HG03575 (cell line): ENCODE measurements at regions not wholly inside any gene's neighbourhood (a gene's known extent, or its start where the extent isn't known, plus 50 kb on each side); places are given as distances from the start of the nearest gene placed in this dataset.

Experiments used
- ATAC-seq: cut with Tn5 transposase; IDR thresholded peaks from one replicate; pipeline ENCODE4 v1.9.1; 2021; ENCODE audit not compliant: unreplicated experiment, insufficient number of reproducible peaks, low FRiP score; ENCODE audit errors: extremely low read depth

DNA sequence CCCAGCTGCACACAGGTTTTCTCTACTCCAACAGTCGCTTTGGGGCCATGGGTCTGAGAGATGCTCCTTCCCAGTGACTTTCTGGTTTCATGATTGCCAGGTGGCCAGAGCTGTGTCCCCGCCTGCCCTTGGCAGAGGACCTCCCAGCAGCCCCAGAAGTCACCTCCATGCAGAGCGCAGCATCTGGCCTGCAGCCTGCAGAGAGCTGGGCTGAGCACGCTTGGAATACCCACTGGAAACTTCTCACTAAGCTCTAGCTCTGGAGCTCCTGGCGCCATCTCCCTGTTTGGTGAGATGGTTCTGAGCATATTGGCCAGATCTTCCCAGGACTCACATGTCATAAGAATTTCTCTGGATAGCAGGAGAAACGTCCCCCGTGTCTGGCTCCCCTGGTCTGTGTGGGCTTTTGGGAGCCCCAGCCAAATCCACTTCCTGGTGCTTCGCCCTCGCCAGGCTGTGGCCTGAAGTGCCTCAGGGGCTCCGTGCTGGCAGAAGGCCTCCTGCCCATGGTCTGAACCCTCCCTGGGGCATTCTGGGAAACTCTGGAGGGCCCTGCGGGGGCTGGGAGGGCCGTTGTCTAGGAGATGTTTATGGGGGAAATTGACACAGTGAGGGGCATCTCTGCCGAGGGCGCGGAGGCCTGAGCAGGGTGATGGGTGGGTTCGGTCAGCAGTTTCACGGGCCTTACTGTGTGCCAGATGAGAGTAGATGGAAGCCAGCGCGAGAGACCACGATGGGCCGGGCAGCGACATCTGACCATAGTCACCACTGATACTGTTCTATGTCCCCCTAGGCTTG, 73.2 kb upstream of the CIBAR2 start:
- ATAC-seq, result no peak

DNA sequence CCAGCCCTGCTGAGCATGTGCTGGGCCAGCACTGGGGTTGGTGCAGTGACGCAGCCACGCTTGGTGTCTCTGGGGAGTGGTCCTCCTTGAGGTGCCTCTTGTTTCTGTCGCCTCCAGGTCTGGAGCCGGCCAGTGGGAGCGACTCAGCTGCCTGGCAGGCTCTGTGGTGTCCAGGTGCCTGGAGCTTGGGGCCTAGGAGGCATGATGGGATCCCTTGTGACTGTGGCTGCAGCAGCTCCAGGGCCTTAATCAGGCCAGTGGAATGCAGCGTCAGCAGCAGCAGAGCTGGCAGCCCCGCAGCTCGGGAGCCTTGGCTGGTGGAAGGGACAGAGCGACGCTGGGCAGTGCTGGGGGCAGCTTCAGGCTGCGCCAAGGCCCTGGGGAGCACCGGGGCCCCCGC, 74.7 kb upstream of the CIBAR2 start:
- ATAC-seq, result no peak

DNA sequence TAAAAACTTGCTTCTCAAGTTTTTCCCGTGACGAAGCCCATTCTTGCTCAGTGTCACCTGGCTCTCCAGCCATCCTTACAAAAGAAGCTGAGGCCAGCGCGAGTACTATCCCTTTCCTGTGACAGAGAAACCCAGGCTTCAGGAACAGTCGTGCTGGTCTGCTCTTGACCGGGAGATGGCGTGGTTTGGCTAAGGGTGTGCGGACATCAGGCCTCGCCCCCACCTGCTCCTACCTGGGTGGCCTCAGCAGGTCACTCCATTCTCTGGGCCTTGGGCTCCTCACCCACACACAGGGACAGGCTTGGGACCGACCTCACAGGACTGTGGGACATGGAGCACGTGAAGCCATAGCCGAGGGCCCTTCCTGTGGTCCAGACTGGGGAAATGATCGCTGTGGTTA, 75.2 kb upstream of the CIBAR2 start:
- no peak for ATAC-seq

DNA sequence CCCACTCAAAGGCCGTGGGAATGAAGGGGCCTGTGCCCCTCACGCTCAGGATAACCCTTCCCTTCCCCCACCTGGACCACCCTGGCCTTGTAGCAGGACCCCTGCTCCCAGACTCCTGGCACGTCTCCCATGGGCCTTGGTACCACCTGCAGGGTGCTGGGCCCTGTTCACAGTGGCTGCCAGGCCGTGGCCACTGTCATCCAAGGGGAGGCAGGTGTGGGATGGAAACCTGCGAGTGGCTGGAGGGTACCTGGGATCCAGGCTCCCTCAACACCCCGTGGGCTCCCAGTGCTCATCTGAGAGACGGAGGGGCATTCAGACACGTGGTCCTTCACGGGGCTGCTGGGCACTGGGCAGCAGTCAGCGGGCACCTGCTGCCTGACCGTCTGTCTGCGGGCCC, 75.6 kb upstream of the CIBAR2 start:
- ATAC-seq, result no peak

DNA sequence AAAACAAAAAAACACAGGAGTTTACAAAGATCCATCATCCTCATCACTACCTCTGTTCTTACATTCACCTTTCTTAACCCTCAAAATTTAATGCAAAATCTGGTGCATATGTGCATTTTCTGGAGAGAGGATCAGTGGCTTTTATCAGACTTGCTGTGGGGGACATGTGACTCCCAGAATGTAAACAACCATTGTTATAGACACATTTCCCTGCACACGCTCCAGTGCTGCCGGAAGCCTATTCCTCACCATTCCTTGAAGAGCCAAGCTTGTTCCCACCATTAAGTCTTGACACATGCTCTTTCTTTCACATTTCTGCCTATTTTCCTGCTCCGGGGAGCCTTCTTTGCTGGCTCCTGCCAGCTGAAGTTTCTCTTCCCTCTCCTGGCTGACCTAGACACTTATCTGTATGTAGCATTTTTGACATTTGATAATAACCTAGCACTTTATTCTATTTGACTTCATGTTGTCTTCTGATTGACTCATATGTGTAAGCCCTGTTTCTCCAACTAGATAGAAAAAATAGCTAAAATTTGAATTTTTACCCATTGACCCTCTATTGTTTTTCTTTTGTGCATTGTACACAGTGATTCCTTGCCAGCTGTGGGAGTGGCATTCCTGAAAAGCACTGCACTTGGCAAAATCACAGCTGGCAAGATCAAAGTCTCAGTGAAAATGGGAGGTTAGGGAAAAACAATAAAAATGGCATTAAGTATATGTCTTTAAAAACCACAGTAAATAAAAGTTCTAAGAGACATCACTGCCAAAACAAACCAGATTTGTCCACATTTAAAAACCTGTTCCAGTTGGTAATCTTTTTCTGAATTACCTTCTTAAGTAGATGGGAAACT, 76.8 kb upstream of the CIBAR2 start:
- no peak for ATAC-seq

DNA sequence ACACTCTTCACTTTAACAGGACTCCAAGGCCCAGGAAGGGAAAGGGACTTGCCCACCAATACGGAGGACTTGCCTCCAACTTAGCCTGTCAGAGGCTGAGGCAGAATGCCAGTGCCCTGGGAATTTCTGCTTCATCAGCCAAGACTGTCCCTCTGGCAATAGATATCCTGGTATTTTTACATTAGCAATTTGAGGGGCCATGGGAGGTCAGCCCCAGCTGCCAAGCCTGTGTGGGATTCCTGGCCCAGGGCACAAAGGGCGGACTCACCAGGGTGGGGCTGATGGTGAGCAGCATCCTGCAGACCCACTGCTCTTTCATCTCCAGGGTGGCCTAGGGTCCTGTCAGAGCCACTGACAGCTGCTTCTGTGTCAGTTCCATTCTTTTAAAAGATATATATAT, 78.3 kb upstream of the CIBAR2 start:
- no peak for ATAC-seq

DNA sequence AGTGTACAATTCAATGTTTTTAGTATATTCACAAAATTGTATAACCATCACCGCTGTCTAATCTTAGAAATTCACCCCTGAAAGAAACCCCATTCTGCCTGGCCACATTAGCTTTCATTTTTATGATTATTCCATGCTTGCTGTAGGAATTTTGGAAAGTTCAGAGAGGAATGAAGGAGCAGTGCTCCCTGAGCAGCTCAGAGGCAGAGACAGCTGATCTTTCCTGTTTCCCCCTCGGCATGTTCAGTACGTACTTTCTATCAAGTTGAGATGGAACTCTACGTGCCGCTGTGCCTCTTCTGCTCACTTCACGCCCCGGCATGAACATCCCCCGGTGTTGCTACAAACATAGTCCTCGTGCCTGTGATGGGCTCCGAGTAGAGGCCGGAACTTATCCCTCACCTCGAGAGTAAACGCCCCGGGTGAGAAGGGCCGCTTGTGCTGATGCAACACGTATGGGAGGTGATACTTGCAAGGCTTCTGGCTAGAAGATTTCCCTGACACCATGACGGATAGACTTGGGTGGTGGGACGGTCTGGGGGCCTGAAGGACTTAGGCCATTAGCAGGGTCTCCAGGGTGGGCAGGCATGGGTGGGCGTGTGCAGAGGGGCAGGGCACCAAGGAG, 79.2 kb upstream of the CIBAR2 start:
- ATAC-seq, result no peak

DNA sequence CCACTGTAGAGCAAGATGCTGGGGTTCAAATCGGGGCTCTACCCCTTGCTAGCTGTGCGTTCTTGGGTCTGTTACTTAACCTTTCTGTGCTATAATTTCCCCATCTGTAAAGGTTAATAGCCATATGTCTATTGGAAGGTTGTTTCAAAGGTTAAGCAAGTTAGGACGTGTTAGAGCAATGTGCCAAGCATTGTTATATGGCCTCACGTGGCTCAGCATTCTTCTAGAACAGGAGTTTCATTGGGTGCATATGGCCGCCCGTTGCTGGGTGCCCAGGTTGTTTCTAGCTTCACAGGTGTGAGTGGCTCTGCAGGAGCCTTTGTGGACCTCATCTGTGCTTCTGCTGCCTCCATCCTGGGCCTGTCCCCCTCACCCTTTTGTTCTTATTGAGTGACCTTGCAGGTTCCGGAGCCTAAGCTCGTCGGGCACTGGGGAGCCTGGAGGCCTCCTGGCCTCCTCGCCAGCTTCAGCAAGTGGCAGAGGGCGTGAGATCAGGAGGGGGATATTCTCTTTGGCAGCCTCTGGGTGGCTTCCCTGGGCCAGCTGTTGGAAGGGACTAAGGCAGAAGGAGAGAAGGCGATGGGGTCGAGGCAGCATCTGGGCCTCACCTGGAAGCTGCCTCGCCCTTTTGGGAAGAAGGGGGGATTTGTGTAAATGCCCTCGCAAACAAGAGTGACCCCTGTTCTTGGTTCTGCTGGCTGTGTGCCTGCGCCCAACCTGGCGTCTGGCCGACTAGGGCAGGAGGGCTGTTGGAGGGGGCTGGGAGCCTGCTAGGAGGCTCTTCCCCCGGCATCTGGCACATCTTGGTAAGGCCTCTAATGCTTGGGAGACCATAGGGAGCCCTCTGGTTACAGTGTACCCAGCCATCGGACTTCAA, 80.2 kb upstream of the CIBAR2 start:
- ATAC-seq, result no peak

DNA sequence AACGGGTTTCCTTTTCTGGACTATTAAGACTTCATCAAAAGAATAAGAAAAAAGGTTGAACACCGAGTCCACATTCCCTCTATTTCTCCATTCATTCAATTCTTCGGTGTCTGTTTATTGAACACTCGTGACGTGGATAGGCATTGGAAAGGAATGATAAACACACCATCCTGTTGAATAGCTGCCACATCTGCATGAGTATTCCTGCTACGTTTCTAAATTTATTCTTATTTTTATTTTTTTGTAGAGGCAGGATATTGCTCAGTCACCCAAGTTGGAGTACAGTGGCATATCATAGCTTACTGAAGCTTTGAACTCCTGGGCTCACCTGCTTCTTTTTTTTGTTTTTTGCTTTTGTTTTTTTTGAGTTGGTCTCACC, 80.8 kb upstream of the CIBAR2 start:
- no peak for ATAC-seq

DNA sequence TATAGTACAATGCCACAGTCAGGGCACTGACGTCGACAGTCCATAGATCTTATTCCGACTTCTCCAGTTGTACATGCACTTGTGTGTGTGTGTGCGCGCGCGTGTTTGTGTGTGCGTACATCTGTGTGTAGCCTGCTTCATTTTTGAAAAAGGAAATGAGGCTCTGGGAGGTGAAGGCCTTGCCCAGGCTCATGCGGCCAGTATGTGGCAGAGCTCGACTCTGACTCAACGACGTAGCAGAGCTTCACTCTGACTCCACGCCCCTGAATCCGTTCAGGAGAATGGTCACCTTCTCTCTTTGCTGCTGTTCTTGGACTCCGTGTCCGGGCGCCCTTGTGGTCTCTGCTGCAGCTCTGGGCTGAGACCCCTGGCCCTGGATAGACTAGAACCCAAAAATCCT, 81.6 kb upstream of the CIBAR2 start:
- ATAC-seq, result no peak

DNA sequence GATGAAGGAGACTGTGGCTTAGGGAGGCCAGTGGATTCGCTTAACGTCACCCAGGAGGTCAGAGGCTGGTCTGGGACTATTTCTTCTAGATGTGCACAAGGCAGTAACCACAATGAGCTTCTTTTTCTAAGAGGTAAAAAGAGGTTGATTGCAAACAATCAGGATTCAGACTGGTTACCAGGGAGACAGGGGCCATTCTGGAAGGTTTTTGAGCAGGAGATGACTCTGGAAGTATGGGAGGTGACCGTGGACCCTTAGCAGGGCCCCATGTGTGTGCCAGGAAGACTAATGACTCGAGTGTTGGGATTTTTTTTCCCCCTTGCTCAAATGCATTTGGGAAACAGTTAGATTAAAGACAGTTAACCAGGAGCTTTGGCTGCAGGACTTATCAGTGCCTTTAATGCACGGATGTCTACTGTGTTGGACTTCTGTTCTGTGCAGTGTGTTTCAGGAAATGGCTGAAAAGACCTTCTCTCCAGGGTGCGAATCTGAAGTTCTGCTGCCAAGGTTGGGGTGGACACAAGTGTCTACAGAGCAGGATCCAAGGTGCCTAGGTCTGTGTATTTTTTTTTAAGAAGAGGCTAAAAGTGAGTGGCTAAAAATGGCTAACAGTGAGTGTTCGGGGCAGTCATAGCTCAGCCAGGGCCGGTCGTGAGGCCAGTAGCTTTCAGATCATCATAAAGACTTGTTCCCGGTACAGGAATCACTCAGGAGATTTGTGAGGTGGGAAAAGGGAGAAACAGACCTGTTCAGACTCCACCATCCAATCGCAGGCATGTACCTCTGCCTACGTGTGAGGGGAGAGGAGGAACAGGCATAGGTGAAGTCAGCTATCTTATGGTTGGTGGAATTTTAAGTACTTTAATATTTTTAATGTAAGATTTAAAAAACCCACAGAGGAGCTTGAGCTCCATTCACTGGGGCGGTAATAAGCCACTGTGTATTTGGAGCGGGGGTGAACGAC, 82.3 kb upstream of the CIBAR2 start:
- no peak for ATAC-seq

DNA sequence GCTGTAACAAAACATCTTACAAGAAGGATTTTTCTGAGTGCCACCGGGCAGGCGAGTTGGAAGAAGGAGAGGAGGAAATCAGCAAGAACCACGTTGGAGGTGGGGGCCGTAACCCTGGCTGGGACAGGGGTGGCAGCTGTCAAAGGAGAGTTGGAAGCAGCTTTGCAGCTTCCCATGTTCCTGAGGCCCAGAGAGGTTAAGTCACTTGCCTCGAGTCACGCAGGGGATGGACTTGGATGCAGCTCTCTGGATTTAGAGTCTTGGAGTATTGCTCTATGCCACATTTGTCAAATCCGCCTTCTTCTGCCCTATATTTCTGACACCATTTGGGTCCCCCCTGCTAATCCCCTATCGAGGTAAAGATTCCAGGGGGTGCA, 83.0 kb upstream of the CIBAR2 start:
- ATAC-seq, result no peak

DNA sequence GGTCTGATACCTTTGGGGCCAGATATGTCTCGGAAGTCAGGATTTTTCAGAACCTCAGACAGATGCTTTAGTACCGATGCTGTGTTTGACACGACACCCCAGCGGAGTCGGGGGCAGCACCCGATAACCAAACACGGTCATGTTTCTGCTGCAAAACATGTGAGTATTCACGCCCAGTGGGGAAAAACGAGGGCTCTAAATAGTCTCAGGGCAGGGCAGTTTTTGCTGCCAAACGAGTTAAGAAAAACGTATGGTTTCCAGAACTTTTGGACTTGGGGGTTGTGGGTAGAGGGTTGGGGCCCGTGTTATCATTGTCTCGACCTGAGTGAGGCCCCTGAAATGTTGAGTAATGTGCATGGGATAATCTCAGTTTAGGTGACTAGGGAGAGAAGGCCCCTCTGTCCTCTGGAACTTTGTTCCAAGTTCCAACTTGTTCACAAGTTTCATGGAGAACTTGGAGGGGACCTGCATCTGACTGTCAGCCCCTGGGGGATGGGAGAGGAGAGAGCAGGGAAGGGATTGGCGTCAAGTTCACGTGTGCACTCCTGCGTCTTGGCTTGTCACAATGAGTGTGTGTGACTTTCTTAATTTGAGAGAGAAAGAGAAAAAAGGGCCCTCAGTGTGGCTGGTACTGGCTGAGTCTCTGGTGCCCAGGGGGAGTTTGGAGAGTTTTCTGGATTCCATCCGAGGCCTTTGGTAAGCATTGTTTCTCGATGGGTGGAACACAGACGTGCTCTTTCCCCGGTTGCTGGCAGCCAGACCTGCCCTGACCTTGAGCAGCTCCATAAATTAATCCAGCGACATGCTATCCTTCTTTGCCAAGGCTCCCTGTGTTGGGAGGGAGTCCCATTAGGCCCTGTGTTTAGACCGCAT, 83.9 kb upstream of the CIBAR2 start:
- ATAC-seq, result no peak

DNA sequence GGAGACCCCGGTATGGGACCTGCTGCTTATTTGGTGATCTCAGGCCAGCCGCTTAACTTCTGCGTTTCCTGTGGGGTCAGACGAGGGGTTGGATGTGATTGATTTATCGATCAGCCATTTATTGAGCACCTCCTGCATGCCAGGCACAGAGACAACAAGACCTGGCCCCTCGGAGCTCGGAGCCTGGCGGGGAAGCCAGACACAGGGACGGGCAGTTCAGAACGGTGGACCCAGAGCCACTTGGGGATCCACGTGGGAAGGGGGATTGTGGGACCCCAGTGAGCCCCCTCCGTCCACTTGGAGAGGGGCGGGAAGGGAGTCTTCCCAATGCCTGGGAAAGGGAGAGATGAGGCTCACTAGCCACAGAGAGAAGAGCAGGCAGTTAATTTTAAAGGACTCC, 84.7 kb upstream of the CIBAR2 start:
- ATAC-seq, result no peak

DNA sequence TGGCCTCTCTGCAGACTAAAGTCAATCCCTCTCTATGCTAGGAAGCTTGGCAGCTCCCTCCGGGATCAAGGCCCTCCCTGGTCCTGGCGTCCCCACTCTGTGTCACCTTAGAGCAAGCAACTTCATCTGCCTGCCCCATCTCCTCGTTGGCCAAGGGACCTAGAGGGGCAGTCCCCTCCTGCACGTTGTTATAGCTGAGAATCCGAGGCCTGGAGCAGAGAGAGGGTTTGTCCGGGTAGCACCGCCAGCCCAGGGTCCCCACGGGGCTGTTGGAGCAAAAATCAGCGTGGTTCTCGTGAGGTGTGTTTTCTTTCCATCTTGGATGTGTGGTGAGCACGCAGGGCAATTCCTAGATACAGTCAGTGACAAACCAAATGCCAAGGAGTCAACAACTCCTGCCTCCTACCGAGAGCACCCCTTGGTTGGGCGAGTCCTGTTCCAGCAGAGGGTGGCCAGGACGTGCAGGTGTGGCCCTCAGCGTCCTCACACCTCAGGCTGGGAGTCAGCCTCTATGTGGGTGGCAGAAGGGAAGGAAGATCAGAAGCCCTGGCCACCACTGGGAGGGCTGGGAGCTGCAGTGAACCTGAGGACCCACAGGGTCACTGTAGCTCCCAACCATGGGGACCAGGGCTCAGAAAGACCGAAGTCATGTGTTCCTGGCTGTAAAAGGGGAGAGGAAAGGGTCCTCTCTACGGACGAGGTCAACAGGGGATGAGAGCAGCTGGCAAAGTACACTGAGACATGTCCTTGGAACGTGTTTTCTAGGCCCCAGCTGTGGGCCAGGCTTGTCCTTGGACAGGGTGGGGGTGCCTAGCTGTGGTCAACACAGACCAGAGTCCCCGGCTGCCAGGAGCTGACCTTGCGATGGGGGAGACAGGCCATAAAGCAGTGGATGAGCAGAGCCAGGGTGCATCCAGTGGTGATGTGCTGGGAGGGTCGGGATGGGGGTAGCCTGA, 85.6 kb upstream of the CIBAR2 start:
- ATAC-seq, result no peak

DNA sequence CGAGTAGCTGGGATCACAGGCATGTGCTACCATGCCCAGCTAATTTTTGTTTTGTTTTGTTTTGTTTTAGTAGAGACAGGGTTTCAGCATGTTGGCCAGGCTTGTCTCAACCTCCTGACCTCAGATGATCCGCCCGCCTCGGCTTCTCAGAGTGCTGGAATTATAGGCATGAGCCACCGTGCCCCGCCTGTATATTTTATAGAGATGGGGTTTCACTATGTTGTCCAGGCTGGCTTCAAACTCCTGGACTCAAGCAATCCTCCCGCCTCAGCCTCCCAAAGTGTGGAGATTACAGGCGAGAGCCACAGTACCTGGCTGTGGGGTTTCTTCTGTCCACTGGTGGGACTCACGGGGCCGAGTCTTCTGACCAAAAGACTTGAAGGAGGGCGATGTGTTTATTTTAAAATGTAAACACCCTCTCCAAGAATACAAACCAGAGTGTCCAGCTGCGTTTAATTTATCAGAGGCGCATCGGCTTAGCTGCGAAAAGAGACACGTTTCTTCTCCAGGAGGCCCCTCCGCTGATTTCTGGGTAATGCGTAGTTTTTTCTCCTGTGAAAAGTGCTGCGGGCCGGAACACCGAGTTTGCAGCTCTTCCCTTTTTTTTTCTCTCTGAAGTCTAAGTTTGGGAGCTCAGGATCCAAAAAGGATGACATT, 86.9 kb upstream of the CIBAR2 start:
- no peak for ATAC-seq
